ENCODE measurements at regions not wholly inside any gene's neighbourhood (a gene's known extent, or its start where the extent isn't known, plus 50 kb on each side); places are given as distances from the start of the nearest gene placed in this dataset.
"Not testable (repeated sequence)": the region's sequence is repeated elsewhere in the genome, so short reads cannot be mapped to it uniquely, and the experiment has no call there.

DNA sequence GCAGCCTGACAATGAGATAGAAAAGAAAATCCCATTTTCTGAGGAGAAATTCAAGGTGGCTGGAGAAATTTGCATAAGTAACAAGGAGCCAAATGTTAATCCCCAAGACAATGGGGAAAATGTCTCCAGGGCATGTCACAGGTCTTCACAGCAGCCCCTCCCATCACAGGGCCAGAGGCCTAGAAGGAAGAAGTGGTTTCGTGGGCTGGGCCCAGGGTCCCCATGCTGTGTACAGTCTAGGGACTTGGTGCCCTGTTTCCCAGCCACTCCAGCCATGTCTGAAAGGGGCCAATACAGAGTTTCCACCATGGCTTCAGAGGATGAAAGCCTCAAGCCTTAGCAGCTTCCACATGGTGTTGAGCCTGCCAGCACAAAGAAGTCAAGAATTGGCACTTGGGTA, 290.5 kb downstream of the SUCLG1 start:
- TF ChIP-seq, protein P1, sequence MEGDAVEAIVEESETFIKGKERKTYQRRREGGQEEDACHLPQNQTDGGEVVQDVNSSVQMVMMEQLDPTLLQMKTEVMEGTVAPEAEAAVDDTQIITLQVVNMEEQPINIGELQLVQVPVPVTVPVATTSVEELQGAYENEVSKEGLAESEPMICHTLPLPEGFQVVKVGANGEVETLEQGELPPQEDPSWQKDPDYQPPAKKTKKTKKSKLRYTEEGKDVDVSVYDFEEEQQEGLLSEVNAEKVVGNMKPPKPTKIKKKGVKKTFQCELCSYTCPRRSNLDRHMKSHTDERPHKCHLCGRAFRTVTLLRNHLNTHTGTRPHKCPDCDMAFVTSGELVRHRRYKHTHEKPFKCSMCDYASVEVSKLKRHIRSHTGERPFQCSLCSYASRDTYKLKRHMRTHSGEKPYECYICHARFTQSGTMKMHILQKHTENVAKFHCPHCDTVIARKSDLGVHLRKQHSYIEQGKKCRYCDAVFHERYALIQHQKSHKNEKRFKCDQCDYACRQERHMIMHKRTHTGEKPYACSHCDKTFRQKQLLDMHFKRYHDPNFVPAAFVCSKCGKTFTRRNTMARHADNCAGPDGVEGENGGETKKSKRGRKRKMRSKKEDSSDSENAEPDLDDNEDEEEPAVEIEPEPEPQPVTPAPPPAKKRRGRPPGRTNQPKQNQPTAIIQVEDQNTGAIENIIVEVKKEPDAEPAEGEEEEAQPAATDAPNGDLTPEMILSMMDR (IDR thresholded peaks at IDR 0.05), result not testable (repeated sequence)
- TF ChIP-seq POLR2A, POLR2AphosphoS5 (IDR thresholded peaks at IDR 0.05): not testable (repeated sequence)

Measured in breast epithelium (tissue), 3 donors.